H9 (cell line): ENCODE measurements at regions not wholly inside any gene's neighbourhood (a gene's known extent, or its start where the extent isn't known, plus 50 kb on each side); places are given as distances from the start of the nearest gene placed in this dataset.

Experiments
- DNase-seq: peaks from one replicate; pipeline ENCODE4 v3.0.0-alpha.2; 2017
- H2AFZ ChIP-seq: one replicate; pipeline ENCODE4 v1.6.1; 2013; ENCODE audit warnings: mild to moderate bottlenecking, low read length, control low read depth, moderate library complexity
- H2AK5ac ChIP-seq: 2 replicates; pipeline ENCODE4 v1.6.1; 2013; ENCODE audit warnings: low read length, control low read depth, mixed read lengths; ENCODE audit not compliant: insufficient read length
- H2BK120ac ChIP-seq: one replicate; pipeline ENCODE4 v1.6.1; 2013; ENCODE audit warnings: low read depth, mild to moderate bottlenecking, low read length, control low read depth, inconsistent platforms; ENCODE audit not compliant: poor library complexity, severe bottlenecking
- H2BK12ac ChIP-seq: 2 replicates; pipeline ENCODE4 v1.6.1; 2013; ENCODE audit warnings: low read length, control low read depth, mixed read lengths, low read depth; ENCODE audit not compliant: insufficient read length
- H2BK15ac ChIP-seq: 2 replicates; pipeline ENCODE4 v1.6.1; 2013; ENCODE audit warnings: low read depth, low read length, control low read depth
- H2BK20ac ChIP-seq: one replicate; pipeline ENCODE4 v1.6.1; 2013; ENCODE audit warnings: low read depth, mild to moderate bottlenecking, low read length, control low read depth, inconsistent platforms; ENCODE audit not compliant: poor library complexity, severe bottlenecking
- H2BK5ac ChIP-seq: 2 replicates; pipeline ENCODE4 v1.6.1; 2013; ENCODE audit warnings: low read length, control low read depth, mixed read lengths; ENCODE audit not compliant: insufficient read length
- H3K14ac ChIP-seq: 2 replicates; pipeline ENCODE4 v1.6.1; 2013; ENCODE audit warnings: low read length, control low read depth; ENCODE audit not compliant: insufficient read depth
- H3K18ac ChIP-seq: 2 replicates; pipeline ENCODE4 v1.6.1; 2013; ENCODE audit warnings: low read depth, mild to moderate bottlenecking, mixed read lengths, low read length, control low read depth; ENCODE audit not compliant: insufficient read length
- H3K23ac ChIP-seq: 2 replicates; pipeline ENCODE4 v1.6.1; 2013; ENCODE audit warnings: low read length, control low read depth, mixed read lengths, low read depth; ENCODE audit not compliant: insufficient read length
- H3K23me2 ChIP-seq: 2 replicates; pipeline ENCODE4 v1.6.1; 2013; ENCODE audit warnings: low read depth, mild to moderate bottlenecking, mixed read lengths, low read length, control low read depth; ENCODE audit not compliant: insufficient read length, poor library complexity, severe bottlenecking
- H3K27ac ChIP-seq: 2 replicates; pipeline ENCODE4 v1.5.1; 2013; ENCODE audit warnings: low read length, control low read depth, mixed read lengths, low read depth; ENCODE audit not compliant: insufficient read length
- H3K27me3 ChIP-seq: 2 replicates; pipeline ENCODE4 v1.6.1; 2013; ENCODE audit warnings: low read length, control low read depth, inconsistent platforms; ENCODE audit not compliant: insufficient read depth
- H3K4ac ChIP-seq: 2 replicates; pipeline ENCODE4 v1.6.1; 2013; ENCODE audit warnings: low read depth, mild to moderate bottlenecking, control low read depth, inconsistent platforms, low read length, moderate library complexity
- H3K4me1 ChIP-seq: 2 replicates; pipeline ENCODE4 v1.6.1; 2013; ENCODE audit warnings: low read length, control low read depth, inconsistent platforms; ENCODE audit not compliant: insufficient read depth
- H3K4me2 ChIP-seq: 2 replicates; pipeline ENCODE4 v1.6.1; 2013; ENCODE audit warnings: low read length, control low read depth, mixed read lengths; ENCODE audit not compliant: insufficient read length, insufficient read depth
- H3K56ac ChIP-seq: 2 replicates; pipeline ENCODE4 v1.6.1; 2013; ENCODE audit warnings: low read depth, mild to moderate bottlenecking, mixed read lengths, low read length, control low read depth; ENCODE audit not compliant: insufficient read length
- H3K79me1 ChIP-seq: 2 replicates; pipeline ENCODE4 v1.6.1; 2013; ENCODE audit warnings: low read depth, mild to moderate bottlenecking, moderate library complexity, low read length, control low read depth, inconsistent platforms; ENCODE audit not compliant: insufficient read depth, poor library complexity, severe bottlenecking
- H3K79me2 ChIP-seq: 2 replicates; pipeline ENCODE4 v1.6.1; 2013; ENCODE audit warnings: low read length, control low read depth, inconsistent platforms; ENCODE audit not compliant: insufficient read depth
- H3K9ac ChIP-seq: 2 replicates; pipeline ENCODE4 v1.6.1; 2013; ENCODE audit warnings: low read length, control low read depth, mixed read lengths; ENCODE audit not compliant: insufficient read length; ENCODE audit errors: extremely low read depth
- H3K9me3 ChIP-seq: one replicate; pipeline ENCODE4 v1.6.1; 2013; ENCODE audit warnings: low read depth, low read length, inconsistent platforms; ENCODE audit not compliant: control insufficient read depth
- H3T11ph ChIP-seq: one replicate; pipeline ENCODE4 v1.6.1; 2013; ENCODE audit warnings: mild to moderate bottlenecking, low read length, control low read depth, inconsistent platforms
- H4K20me1 ChIP-seq: one replicate; pipeline ENCODE4 v1.6.1; 2013; ENCODE audit not compliant: control insufficient read depth, insufficient read length, insufficient read depth
- H4K5ac ChIP-seq: 2 replicates; pipeline ENCODE4 v1.6.1; 2013; ENCODE audit warnings: low read depth, mild to moderate bottlenecking, mixed read lengths, low read length, control low read depth; ENCODE audit not compliant: insufficient read length
- H4K8ac ChIP-seq: replicated peaks from 2 replicates; pipeline ENCODE4 v1.6.1; 2013; ENCODE audit warnings: low read length, control low read depth, mixed read lengths, low read depth; ENCODE audit not compliant: insufficient read length
- H4K91ac ChIP-seq: 2 replicates; pipeline ENCODE4 v1.6.1; 2013; ENCODE audit warnings: low read depth, mild to moderate bottlenecking, moderate library complexity, mixed read lengths, low read length, control low read depth; ENCODE audit not compliant: insufficient read length
- H3K27ac Mint-ChIP-seq, 3 experiments: 2 replicates in 2 of 3; 3 replicates in 1 of 3; pipeline ENCODE4 v1.8.0; 2020 to 2021; ENCODE audit warnings: mixed read lengths in 3 of 3, mild to moderate bottlenecking in 1 of 3, moderate library complexity in 1 of 3
- H3K27me3 Mint-ChIP-seq: 2 replicates; pipeline ENCODE4 v1.8.0; 2021; ENCODE audit warnings: low read depth, mild to moderate bottlenecking, moderate library complexity, mixed read lengths
- H3K36me3 Mint-ChIP-seq, 3 experiments: 2 replicates in 2 of 3; 3 replicates in 1 of 3; pipeline ENCODE4 v1.8.0; 2020 to 2021; ENCODE audit warnings: low read depth in 3 of 3, mixed read lengths in 3 of 3; ENCODE audit not compliant: insufficient read depth in 1 of 3
- H3K4me1 Mint-ChIP-seq, 2 experiments: 2 replicates each; pipeline ENCODE4 v1.8.0; 2020; ENCODE audit warnings: mixed read lengths in 2 of 2
- H3K4me3 Mint-ChIP-seq, 2 experiments: 2 replicates in 1 of 2; 3 replicates in 1 of 2; pipeline ENCODE4 v1.8.0; 2020 to 2021; ENCODE audit warnings: mild to moderate bottlenecking in 2 of 2, mixed read lengths in 2 of 2, moderate library complexity in 1 of 2
- H3K9me3 Mint-ChIP-seq, 2 experiments: 2 replicates in 1 of 2; 3 replicates in 1 of 2; pipeline ENCODE4 v1.8.0; 2020; ENCODE audit warnings: mild to moderate bottlenecking in 2 of 2, mixed read lengths in 2 of 2, moderate library complexity in 1 of 2
- WGBS: extraction: QIAGEN DNeasy Blood & Tissue Kit; methylation state at CpG from one replicate; pipeline ENCODE4 v1.1.7; 2013; ENCODE audit warnings: missing lambda C conversion rate, low lambda C conversion rate, mixed read lengths; ENCODE audit not compliant: insufficient read length; ENCODE audit errors: extremely low coverage; 5-methylcytosine and 5-hydroxymethylcytosine counted together
- TF ChIP-seq, protein P1 (sequence below): fragments of 200-600 bp; sonication (generic); conservative IDR thresholded peaks from 3 replicates; pipeline ENCODE4 v1.8.0; 2021; ENCODE audit warnings: antibody characterized with exemption, mild to moderate bottlenecking

DNA sequence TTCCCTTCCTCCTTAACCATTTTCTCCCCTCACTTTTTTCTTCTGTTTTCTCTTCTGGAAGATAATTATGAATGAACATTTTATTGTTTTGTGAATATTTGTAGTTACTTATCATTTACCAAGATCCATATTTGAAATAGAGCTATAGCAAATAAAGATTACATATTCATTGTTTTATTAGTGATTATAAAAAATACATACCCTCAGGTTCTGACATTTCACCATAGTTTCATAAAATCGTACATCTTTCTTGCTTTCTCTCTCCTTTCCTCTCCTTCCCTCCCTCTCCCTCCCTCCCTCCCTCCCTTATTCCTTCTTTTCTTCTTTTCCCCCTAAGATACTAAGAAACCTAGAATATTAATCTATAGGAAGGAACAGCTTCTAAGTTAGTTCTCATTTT, 410.9 kb upstream of the GOLIM4 start:
- Histone ChIP-seq H3K9me3 (no peaks in the 10 kb centered on the region), H2BK12ac (no peak overlapping the region), H4K91ac (no peak overlapping the region), H3K23ac (no peak overlapping the region), H3K27ac (no peak overlapping the region), H3K23me2 (no peaks in the 10 kb centered on the region), H2BK15ac (no peak overlapping the region), H2BK120ac (no peak overlapping the region), H3K79me2 (no peaks in the 10 kb centered on the region), H2AK5ac (no peak overlapping the region), H2BK5ac (no peak overlapping the region), H3K14ac (no peak overlapping the region), H3K4me1 (no peaks in the 10 kb centered on the region), H3T11ph (no peak overlapping the region), H2AFZ (no peak overlapping the region), H4K8ac (no peak overlapping the region), H2BK20ac (no peak overlapping the region), H4K20me1 (no peaks in the 10 kb centered on the region), H3K27me3 (no peaks in the 10 kb centered on the region), H3K4ac (no peak overlapping the region), H3K18ac (no peak overlapping the region), H3K56ac (no peak overlapping the region), H3K9ac (no peak overlapping the region), H3K4me2 (no peak overlapping the region), H3K79me1 (no peaks in the 10 kb centered on the region), H4K5ac (no peak overlapping the region)
- H3K4me1 Mint-ChIP-seq, result peaks cover 9% of the 10 kb centered on the region in 2 experiments; a peak in 3 of 4 replicates
- no CpG with 5 or more reads among the region's 1 CpG for WGBS
- H3K27ac Mint-ChIP-seq, result peak overlapping the region in 1 of 3 experiments; percentile 2; a peak in 2 of 7 replicates
- no peaks in the 10 kb centered on the region for H3K9me3 Mint-ChIP-seq
- H3K4me3 Mint-ChIP-seq, result no peak overlapping the region
- TF ChIP-seq, protein P1, sequence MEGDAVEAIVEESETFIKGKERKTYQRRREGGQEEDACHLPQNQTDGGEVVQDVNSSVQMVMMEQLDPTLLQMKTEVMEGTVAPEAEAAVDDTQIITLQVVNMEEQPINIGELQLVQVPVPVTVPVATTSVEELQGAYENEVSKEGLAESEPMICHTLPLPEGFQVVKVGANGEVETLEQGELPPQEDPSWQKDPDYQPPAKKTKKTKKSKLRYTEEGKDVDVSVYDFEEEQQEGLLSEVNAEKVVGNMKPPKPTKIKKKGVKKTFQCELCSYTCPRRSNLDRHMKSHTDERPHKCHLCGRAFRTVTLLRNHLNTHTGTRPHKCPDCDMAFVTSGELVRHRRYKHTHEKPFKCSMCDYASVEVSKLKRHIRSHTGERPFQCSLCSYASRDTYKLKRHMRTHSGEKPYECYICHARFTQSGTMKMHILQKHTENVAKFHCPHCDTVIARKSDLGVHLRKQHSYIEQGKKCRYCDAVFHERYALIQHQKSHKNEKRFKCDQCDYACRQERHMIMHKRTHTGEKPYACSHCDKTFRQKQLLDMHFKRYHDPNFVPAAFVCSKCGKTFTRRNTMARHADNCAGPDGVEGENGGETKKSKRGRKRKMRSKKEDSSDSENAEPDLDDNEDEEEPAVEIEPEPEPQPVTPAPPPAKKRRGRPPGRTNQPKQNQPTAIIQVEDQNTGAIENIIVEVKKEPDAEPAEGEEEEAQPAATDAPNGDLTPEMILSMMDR, result no peak
- no peak for DNase-seq
- H3K36me3 Mint-ChIP-seq, result peaks cover 0 to 6% (median 0%) of the 10 kb centered on the region in 3 experiments; a peak in 1 of 7 replicates
- no peaks in the 10 kb centered on the region for H3K27me3 Mint-ChIP-seq
